SW480 (cell line): ENCODE measurements at regions not wholly inside any gene's neighbourhood (a gene's known extent, or its start where the extent isn't known, plus 50 kb on each side); places are given as distances from the start of the nearest gene placed in this dataset.

Experiments used
- DNase-seq: peaks from one replicate; pipeline ENCODE4 v3.0.0-alpha.2; 2016; ENCODE audit warnings: low spot score

DNA sequence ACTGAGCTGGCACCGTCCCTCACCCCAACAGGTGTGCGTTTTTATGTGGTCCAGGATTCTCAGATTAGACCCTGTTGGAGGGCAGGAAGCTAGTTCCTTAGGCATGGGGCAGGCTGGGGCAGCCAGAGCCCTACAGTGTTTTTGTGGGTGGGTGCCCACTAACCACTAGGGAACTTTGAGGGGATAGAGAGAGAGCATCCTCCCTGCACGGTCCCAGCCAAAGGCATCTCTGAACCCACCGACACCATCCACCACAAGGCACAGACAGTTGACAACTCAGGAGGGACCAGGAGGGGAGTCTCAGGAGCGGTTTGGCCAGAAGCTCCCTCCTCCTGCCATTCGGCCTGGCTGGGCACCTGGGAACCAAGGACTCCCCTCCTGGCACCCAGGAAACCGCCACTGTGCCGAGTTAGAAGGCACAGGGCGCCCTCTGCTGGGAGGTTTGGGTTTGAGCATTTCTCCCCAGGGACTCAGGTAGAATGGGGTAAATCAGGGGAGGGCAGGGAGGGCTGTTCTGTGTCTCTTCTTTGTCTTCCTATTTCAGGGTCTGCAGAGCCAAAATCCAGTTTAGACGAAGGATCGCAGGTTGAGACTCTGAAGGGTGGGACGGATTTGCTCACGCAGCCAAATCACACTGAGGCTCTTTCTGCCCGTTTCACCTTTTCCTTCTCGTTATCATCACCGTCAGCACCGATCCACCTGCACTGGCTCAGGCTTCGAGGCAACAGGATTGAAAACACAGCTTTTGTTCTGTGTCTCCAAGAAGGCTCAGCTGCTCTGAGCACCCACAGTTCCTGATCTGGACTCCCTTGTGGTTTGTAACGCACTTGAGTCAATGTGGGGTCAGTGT lies 84.8 kb upstream of the COL13A1 start:
- DNase-seq: peak; percentile 35

DNA sequence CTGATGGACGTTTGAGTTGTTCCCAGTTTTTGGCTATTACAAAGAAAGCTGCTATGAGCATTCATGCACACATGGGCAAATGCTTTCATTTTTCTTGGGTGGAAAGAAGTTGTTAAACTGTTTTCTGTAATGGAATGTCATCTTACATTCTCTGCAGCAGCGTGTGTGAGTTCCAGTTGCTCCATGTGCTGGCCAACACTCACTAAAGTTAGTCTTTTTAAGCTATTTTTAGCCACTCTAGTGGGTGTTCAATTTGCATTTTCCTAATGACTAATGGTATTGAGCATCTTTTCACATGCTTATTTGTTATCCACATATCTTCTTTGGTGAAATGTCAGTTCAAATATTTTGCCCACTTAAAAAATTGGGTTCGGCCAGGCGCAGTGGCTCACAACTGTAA lies 82.8 kb upstream of the COL13A1 start:
- DNase-seq: no peak

GRCh38 chr10:69721690-69722310 lies 79.9 kb upstream of the COL13A1 start:
- no peak for DNase-seq

- DNase-seq: no peak
Measured at GRCh38 chr10:69723653-69724052, 78.1 kb upstream of the COL13A1 start.

- no peak for DNase-seq
Measured at GRCh38 chr10:69726850-69727249, 74.9 kb upstream of the COL13A1 start.

- no peak for DNase-seq
Measured at GRCh38 chr10:69728335-69728870, 73.3 kb upstream of the COL13A1 start.

DNA sequence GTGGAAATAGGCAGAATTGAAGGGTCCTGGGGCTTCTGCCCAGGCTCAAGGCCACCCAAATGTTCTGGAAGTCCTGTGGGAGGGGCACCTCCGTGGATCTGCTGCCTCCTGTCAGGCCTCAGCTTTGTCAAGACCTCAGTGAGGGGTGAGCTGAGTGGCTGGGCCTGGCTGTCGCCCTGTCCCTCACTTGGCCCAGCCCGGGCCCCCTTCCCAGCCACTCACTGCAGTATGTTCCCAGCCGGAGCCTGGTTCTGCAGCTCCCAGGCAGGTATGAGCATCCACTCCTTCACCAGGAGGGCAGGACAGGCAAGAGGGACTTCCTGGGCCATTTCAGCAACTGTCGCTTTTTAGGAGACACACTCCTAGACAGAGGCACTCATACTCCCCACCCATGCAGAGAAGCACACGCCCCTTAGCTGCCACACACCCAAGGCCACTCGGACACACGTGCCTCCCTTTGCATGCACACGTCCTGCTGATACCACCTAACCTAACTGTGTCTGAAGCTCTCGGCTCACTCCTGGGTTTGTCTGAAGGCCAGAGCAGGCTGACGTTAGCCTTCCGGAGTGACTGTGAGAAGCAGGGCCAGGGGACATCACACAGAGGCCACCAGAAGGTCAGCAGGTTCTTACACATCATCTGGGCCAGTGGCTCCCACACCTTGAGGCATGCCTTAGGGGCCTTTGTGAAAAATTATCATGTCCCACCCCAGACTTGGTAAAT lies 72.2 kb upstream of the COL13A1 start:
- no peak for DNase-seq

DNA sequence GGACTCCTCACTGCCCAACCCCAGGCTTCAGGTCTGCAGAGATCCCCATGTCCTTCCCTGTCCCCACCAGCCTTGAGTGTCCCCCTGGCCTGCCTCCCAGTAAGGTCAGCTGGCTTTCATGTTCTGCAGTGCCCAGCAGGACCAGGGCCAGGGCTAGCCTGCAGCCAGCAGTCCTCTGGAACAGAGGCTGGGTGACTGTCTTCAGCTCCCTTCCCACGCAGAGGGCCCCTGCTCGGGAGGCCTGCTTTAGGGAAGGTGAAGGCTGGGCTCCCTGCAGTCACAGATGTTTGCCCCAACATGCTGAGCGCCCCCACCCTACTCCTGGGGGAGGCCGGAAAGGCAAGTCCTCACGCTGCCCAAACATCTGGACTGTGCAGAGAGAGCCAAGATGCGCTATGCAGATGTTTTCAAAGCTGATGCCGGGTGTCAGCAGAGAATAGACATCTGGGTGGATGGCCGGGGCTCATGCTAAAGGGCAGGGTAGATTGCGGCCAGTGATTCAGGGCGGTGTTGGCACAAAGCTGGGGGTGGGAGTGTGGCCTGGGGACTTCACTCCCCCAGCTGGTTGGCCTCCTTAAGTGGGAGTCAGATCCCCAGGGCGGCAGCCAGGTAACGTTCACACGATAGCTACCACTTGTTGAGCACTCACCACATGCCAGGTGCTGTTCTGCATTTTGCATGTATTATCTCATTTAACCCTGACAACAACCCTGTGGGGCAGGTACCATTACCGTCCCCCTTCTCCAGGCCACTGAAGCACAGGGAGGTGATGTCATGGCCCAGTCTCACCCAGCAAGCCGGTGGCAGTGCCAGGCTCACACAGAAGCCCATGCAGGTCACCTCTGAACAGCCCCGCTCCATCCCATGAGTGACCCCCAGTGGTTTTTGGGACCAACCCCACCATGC lies 71.2 kb upstream of the COL13A1 start:
- no peak for DNase-seq

- no peak for DNase-seq
Measured at GRCh38 chr10:69731184-69731583, 70.5 kb upstream of the COL13A1 start.

DNA sequence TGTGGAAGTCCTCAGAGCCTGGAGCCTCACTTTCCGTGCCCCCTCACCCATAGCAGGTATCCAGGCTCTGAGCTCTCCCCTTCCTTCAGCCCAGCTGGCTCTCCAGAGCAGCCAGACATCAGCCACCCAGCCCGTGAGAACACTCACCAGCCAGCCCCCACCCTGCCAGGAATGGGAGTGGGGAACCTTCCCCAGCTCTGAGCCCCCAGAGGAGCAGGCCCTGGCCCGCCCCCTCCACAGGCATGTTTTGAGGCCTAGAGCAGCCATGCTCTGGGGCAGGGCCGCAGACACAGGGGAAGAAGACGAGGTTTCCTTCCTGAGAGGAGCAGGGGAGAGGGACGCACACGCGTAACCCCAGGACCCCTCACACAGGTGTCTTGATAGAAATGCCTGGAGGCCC lies 70.0 kb upstream of the COL13A1 start:
- no peak for DNase-seq

- no peak for DNase-seq
Measured at GRCh38 chr10:69732147-69732825, 69.4 kb upstream of the COL13A1 start.

DNA sequence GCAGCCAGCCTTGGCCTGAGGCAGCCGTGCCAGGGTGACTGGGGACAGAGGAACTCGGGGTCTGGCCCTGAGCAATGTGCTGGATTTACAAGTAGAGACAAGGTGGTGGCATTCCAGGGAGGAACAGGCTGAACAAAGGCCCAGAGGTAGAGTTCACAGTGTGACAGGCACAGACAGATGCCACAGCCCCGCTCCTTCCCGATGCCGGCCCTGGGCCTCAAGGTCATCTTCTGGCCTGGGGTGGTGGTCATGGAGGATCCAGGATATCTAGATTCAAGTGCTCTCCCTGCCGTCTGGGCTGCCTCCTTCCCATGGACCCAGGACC lies 68.9 kb upstream of the COL13A1 start:
- no peak for DNase-seq

- no peak for DNase-seq
Measured at GRCh38 chr10:69733791-69734261, 67.9 kb upstream of the COL13A1 start.

- DNase-seq: no peak
Measured at GRCh38 chr10:69734416-69734796, 67.3 kb upstream of the COL13A1 start.

DNA sequence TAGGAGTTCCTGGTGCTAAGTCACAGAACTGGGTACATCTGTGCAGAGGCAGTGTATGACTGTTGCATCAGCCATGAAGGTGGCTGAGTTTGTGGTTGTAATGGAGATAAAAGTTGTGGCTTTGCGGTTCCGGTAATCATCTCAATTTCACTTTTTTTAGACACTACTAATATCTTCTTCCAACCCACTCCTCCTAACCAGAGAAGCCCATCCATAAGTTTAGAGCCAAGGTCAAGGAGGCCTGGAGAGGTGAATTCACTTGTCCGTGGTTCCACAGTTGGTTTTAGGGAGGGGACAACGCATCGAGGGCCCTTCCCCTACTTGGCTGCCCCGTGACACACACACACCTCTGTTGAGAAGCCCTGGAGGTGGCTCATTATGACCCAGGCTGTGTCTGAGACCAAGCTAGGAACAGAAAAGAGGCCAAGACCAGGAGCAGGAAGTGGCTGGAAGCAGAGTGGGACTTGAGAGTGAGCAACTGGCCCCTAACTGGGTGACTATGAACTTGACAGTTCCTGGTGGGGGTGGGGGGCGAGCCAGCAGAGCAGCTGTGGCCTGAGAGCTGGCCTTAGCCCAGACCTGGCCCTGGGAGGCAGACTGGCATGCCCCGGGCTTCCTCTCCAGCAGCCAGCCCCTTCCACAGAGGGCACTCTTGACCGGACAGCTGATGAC lies 66.8 kb upstream of the COL13A1 start:
- DNase-seq: peak; percentile 31

GRCh38 chr10:69736886-69737641 lies 64.6 kb upstream of the COL13A1 start:
- DNase-seq: no peak

DNA sequence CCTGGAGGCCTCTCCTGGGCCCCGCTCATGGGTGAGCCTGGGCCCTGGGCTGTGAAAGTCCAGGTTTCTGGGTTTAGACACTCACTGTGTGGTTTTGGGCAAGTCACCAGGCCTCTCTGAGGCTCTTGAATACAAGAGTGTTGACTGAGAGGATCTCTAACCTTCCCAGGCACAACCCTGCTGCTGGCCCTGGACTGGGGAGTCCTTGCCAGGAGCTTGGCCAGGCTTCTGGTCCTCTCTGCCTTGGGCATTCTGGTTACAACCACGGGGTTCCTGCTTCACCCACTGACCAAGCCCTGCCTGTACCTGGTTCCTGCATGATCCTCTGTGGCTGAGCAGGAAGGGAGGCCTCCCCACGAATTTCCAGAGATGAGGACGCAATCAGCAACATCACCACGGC lies 63.6 kb upstream of the COL13A1 start:
- no peak for DNase-seq

DNA sequence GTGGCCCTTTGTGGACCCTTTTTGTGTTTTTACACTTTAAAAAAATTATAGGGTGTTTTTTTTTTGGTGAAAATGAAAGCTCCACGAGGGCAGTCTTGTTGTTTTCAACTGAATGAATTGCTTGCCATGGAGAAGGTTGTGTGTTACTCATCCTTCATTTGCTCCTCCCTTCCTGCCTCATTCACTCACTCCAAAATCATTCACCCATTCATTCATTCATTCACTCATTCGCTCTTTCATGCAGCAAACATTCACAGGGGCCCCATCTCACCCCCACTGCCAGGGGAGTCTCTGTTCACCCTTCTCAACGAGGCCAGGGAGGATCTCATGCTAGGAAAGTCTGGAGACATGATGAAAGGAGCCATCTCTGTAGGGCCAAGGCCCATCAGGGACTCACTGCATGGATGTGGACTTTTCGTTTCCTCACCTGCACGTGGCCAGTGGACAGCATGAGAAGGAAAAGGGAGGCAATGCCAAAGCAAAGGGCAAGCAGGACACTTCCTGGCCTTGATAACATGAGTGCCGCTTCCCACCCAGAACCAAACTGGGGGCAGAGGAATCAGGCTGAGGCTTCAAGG lies 62.8 kb upstream of the COL13A1 start:
- no peak for DNase-seq

GRCh38 chr10:69739634-69740033 lies 62.1 kb upstream of the COL13A1 start:
- DNase-seq: no peak
